Body of pancreas (tissue), 4 donors: ENCODE measurements at regions not wholly inside any gene's neighbourhood (a gene's known extent, or its start where the extent isn't known, plus 50 kb on each side); places are given as distances from the start of the nearest gene placed in this dataset.

Experiments
- CTCF ChIP-seq, 7 experiments: fragments of 450-650 bp in 4 of 7; fragments of 200-600 bp in 3 of 7; sonication (generic) in 3 of 7; IDR thresholded peaks; one replicate each; pipeline ENCODE4 v1.5.1; 2016 to 2019; ENCODE audit warnings: antibody characterized with exemption in 7 of 7
- POLR2A ChIP-seq, 3 donors: fragments of 450-650 bp; IDR thresholded peaks; one replicate each; pipeline ENCODE4 v1.6.1; 2016; ENCODE audit warnings: antibody characterized with exemption in 3 of 3, mild to moderate bottlenecking in 2 of 3

DNA sequence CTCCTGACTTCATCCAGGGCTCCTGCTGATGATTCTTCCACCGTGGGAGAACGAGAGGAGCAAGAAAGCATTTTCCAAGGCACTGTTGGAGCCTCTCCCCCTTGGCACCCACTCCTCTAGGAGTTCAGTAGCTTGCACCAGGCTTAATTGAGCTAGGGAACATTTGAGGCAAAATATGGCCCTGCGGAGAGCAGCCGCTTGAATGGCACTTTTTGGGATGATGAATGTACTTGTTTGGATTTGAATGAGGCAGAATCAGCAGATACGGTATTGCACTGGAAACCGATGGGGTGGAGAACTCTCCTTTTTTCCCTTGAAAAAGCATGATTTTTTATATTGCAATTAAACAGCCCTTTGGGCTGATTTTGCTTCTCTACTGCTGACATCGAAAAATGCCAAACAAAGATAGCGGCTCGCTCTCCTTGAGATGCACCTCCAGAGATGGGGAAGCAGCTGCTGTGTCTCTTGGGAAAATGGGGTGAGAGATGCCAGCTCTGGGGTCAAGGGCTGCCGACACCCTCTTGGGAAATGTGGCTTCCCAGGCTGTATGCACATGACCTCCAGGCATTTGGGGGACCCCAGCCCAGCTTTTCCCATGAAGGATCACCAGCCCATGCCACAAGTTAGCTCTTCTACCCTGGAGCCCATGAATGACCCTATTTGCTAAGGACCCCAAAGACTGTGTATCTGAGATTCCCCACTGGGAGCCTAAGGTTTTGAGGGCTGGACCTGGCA lies 55.4 kb upstream of the LRP8 start:
- TF ChIP-seq CTCF (IDR thresholded peaks at IDR 0.05) (no peak), POLR2A (IDR thresholded peaks at IDR 0.05) (no peak)
